Stimulated activated effector memory CD8-positive, alpha-beta T cell treated with anti-CD3 and anti-CD28 coated beads, Interleukin-12 subunit alpha, Interleukin-12 subunit beta, amount 100 ng/mL, for 72 hours (primary cell): ENCODE measurements at regions not wholly inside any gene's neighbourhood (a gene's known extent, or its start where the extent isn't known, plus 50 kb on each side); places are given as distances from the start of the nearest gene placed in this dataset.
"Not testable (repeated sequence)": the region's sequence is repeated elsewhere in the genome, so short reads cannot be mapped to it uniquely, and the experiment has no call there.

Experiments
- ATAC-seq: fragments of 150-1000 bp; cut with Tn5 transposase; 2 replicates; pipeline ENCODE4 v1.10.0; 2021
- DNase-seq, 2 donors: peaks; one replicate each; pipeline ENCODE4 v3.0.0; 2021 to 2022; ENCODE audit warnings: low spot score in 2 of 2
- H3K27ac Mint-ChIP-seq: one replicate; pipeline ENCODE4 v1.8.0; 2022; ENCODE audit warnings: mild to moderate bottlenecking, mixed read lengths
- H3K36me3 Mint-ChIP-seq: one replicate; pipeline ENCODE4 v1.8.0; 2022; ENCODE audit warnings: mild to moderate bottlenecking, mixed read lengths
- H3K4me1 Mint-ChIP-seq: one replicate; pipeline ENCODE4 v1.8.0; 2022; ENCODE audit warnings: mixed read lengths
- H3K4me3 Mint-ChIP-seq: one replicate; pipeline ENCODE4 v1.8.0; 2022; ENCODE audit warnings: mild to moderate bottlenecking, mixed read lengths
- H3K9me3 Mint-ChIP-seq: one replicate; pipeline ENCODE4 v1.8.0; 2022; ENCODE audit warnings: mixed read lengths

GRCh38 chr10:47159361-47160260 lies 140.4 kb upstream of the GDF10 start:
- Mint-ChIP-seq H3K4me1 (no peaks in the 10 kb centered on the region), H3K9me3 (peaks cover 9% of the 10 kb centered on the region), H3K4me3 (no peak overlapping the region), H3K36me3 (no peaks in the 10 kb centered on the region), H3K27ac (no peak overlapping the region)
- peak in 1 of 2 donors; percentile 36 for DNase-seq
- ATAC-seq = no peak

DNA sequence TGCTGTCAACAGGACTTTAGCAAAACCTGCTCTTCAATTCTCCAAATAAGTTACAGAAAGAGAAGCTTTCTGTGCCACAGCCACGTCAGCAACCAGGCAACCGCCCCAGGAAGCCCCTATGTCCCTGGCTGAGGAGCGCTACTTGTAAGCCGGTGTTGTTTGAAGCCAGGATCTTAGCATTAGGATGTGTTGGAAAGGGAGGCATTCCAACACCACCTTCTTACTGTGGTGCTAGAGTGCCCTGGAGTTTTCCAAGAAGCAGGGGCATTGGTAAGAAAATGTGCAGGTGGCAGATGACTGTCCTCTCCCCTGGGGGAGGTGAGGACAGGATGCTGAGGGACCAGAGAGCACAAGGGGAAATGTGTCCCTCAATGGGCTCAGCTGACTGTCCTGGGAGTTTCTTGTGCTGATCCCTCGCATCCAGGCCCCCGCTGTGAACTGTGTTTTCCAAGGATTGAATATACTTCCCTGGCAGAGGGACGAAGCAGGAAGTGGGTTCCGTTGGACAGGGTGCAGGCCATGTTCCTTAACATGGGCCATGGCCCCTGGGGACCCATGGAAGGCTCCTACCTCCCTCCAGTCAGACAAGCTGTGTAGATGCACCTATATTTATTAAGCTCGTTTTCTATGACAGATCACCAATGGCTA lies 139.6 kb upstream of the GDF10 start:
- Mint-ChIP-seq H3K9me3 (peaks cover 8% of the 10 kb centered on the region), H3K36me3 (no peaks in the 10 kb centered on the region), H3K4me1 (no peaks in the 10 kb centered on the region), H3K27ac (no peak overlapping the region), H3K4me3 (no peak overlapping the region)
- DNase-seq = peak in 1 of 2 donors; percentile 41
- no peak for ATAC-seq

DNA sequence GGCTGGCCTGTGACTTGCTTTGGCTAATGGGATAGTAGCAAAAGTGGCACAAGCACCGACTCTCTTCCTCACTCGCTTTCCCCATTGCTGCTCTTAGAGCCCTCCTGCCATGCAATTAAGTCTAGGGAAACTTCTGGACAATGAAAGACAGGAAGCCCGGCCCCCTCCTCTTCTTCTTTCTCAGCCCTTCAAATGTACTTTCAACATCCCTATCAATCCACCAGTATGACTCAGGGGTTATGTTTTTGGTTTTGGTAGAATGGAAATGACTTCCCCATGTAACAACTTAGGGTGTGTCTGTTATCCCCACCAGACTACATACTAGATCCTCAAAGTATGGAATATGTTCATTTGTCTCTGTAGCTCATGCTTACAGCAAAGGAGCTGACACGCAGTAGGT lies 139.0 kb upstream of the GDF10 start:
- Mint-ChIP-seq H3K27ac (no peak overlapping the region), H3K4me3 (no peak overlapping the region), H3K36me3 (no peaks in the 10 kb centered on the region), H3K9me3 (peaks cover 2% of the 10 kb centered on the region), H3K4me1 (peaks cover 5% of the 10 kb centered on the region)
- ATAC-seq (peak; percentile 58), DNase-seq (no peak)

GRCh38 chr10:47161465-47161864 lies 138.5 kb upstream of the GDF10 start:
- DNase-seq = peak in 1 of 2 donors; percentile 23
- Mint-ChIP-seq H3K36me3 (no peaks in the 10 kb centered on the region), H3K9me3 (peaks cover 2% of the 10 kb centered on the region), H3K27ac (no peak overlapping the region), H3K4me3 (no peak overlapping the region), H3K4me1 (peaks cover 6% of the 10 kb centered on the region)
- ATAC-seq = peak; percentile 71

- ATAC-seq = no peak
- Mint-ChIP-seq H3K4me3 (no peak overlapping the region), H3K4me1 (peaks cover 6% of the 10 kb centered on the region), H3K9me3 (no peaks in the 10 kb centered on the region), H3K36me3 (no peaks in the 10 kb centered on the region), H3K27ac (no peak overlapping the region)
- DNase-seq = no peak
These were observed 135.7 kb upstream of the GDF10 start for GRCh38 chr10:47164126-47164799.

DNA sequence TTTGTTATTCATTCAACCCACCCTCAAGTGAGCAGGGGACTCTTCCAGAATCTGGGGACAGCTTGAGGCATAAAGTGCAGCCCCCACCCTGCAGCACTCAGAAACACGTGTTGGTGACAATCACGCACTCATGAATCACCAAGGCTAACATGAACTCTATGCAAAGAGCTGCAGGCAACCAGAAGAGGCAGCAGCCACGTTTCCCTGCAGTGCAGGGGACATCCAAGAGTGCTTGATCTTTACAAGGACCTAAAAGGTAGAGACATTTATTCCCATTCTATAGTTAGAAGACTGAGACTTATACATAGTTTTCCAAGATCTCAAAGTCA lies 135.2 kb upstream of the GDF10 start:
- DNase-seq = peak in 1 of 2 donors; percentile 37
- Mint-ChIP-seq H3K27ac (peak overlapping the region; percentile 54), H3K4me3 (no peak overlapping the region)

DNA sequence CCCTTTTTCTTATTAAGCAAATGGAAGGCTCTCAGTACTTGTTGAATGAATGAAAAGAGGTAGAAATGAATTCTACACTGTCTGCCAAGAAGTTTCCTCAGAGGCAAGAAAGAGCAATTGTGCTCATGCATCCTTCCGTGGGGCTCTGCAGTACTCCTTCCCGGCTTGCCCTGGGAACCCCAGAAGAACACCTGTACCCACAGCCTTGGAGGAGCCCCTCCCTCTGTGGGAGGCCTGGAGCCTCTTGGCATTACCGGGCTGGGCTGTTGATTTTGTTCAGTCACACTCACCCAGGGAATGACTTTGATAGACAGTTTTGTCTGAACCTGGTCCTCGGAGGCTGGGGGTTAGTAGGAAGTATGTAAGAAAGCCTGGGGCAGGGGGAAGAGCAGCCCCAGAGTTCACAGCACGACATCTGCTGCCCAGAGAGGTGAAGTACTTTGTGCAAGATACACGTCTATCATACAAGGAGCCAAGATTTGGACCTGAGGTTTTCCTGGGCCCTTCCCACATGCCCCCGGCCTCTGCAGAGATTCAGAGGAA lies 134.8 kb upstream of the GDF10 start:
- Mint-ChIP-seq H3K9me3 (peaks cover 2% of the 10 kb centered on the region), H3K4me3 (peak overlapping the region; percentile 44), H3K36me3 (no peaks in the 10 kb centered on the region), H3K4me1 (peaks cover 6% of the 10 kb centered on the region), H3K27ac (peak overlapping the region; percentile 54)
- peak; percentile 35 for ATAC-seq
- DNase-seq = peak in 1 of 2 donors; percentile 47

More for the DNA sequence above, 135.2 kb upstream of the GDF10 start:
- ATAC-seq = no peak
- Mint-ChIP-seq H3K4me1 (peaks cover 6% of the 10 kb centered on the region), H3K9me3 (no peaks in the 10 kb centered on the region), H3K36me3 (no peaks in the 10 kb centered on the region)

DNA sequence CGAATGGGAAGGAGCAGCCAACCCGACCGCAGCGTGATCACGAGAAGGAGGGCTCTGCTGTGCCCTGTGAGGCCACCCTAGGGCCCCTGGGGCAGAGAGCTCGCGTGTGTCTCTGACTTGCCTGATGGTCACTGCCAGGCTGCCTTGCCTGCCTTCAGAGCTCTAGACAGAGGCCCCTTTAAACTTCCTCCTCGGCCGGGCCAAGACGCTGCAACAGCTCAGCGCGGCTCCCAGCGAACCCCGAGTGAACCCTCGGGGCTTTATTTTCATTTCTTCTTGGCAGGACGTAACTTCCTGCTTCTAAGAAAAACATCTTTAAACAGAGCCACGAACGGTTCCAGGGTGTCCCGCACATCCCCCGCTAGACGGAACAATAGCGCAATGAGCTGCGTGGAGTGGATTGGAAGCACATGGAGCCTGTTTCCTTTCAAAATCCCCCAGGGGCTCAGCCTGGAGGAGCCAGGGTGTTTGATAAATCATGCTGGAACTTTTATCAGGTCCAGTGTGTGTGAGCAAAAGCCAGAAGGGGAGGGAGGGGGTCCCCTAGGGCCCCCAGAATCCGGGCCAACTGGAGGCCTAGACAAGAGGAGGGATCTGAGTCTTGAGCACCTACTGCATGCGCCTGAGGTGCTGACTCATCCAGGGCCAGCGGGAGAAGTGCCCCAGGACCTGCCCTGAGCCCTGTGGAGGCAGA lies 134.1 kb upstream of the GDF10 start:
- H3K4me3 Mint-ChIP-seq = peak overlapping the region; percentile 44
- H3K36me3 Mint-ChIP-seq = no peaks in the 10 kb centered on the region
- ATAC-seq (peak; percentile 54), DNase-seq (peak in 1 of 2 donors; percentile 50)
- H3K27ac Mint-ChIP-seq = peak overlapping the region; percentile 54
- H3K9me3 Mint-ChIP-seq = peaks cover 2% of the 10 kb centered on the region
- H3K4me1 Mint-ChIP-seq = peaks cover 6% of the 10 kb centered on the region

DNA sequence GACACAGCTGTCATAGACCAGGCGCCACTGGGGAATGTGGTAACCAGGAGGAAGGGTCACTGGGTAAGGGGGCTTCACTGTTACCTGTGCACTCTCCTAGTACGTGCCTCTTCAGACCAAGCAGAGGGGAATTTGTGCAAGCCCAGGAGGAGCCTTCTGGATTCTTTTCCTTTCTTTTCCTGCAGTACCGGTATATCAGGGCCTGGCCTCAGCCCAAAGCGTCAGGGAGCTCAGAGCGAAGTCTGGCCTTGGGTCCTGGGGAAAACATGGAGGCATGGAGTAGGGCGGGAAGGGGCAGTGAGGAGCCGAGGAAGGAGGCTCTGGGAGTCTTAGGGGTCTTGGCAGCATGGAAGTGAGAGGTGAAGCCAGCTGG lies 133.6 kb upstream of the GDF10 start:
- DNase-seq (no peak), ATAC-seq (no peak)
- Mint-ChIP-seq H3K9me3 (peaks cover 2% of the 10 kb centered on the region), H3K27ac (no peak overlapping the region), H3K4me1 (peaks cover 6% of the 10 kb centered on the region), H3K4me3 (no peak overlapping the region), H3K36me3 (no peaks in the 10 kb centered on the region)

- not testable (repeated sequence) for H3K27ac Mint-ChIP-seq
- peak in 1 of 2 donors; percentile 20 for DNase-seq
These were observed 133.0 kb upstream of the GDF10 start for GRCh38 chr10:47166808-47167581.

DNA sequence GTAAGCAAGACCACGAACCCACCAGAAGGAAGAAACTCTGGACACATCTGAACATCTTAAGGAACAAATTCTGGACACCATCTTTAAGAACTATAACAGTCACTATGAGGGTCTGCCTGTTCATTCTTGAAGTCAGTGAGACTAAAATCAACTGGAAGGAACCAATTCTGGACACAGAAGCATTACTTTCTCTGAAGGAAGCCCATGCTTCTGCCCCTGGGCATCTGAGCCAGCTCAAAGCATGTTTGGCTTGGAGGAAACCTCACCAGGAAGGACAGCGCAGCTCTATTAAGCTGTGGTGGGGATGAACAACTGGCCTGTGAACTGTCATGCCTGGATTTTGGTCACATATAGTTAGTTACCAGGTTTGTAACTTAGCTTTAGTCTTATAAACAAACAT lies 132.4 kb upstream of the GDF10 start:
- Mint-ChIP-seq H3K9me3 (peaks cover 4% of the 10 kb centered on the region), H3K4me3 (no peak overlapping the region), H3K27ac (no peak overlapping the region), H3K4me1 (peaks cover 6% of the 10 kb centered on the region), H3K36me3 (no peaks in the 10 kb centered on the region)
- DNase-seq = peak in 1 of 2 donors; percentile 13
- ATAC-seq = no peak

More at GRCh38 chr10:47166808-47167581, 133.0 kb upstream of the GDF10 start:
- not testable (repeated sequence) for H3K4me3 Mint-ChIP-seq, ATAC-seq, H3K4me1 Mint-ChIP-seq, H3K9me3 Mint-ChIP-seq, H3K36me3 Mint-ChIP-seq

- no peaks in the 10 kb centered on the region for H3K36me3 Mint-ChIP-seq
- peaks cover 4% of the 10 kb centered on the region for H3K9me3 Mint-ChIP-seq
- H3K27ac Mint-ChIP-seq = no peak overlapping the region
- no peak overlapping the region for H3K4me3 Mint-ChIP-seq
- DNase-seq (peak in 1 of 2 donors; percentile 13), ATAC-seq (no peak)
- peaks cover 6% of the 10 kb centered on the region for H3K4me1 Mint-ChIP-seq
These were observed 130.4 kb upstream of the GDF10 start for GRCh38 chr10:47169581-47169980.

- Mint-ChIP-seq H3K9me3 (peaks cover 4% of the 10 kb centered on the region), H3K27ac (no peak overlapping the region), H3K4me1 (no peaks in the 10 kb centered on the region), H3K4me3 (no peak overlapping the region), H3K36me3 (no peaks in the 10 kb centered on the region)
- DNase-seq (peak in 1 of 2 donors; percentile 25), ATAC-seq (no peak)
These were observed 126.0 kb upstream of the GDF10 start for GRCh38 chr10:47173929-47174442.
